GM12878 (cell line): ENCODE measurements at regions not wholly inside any gene's neighbourhood (a gene's known extent, or its start where the extent isn't known, plus 50 kb on each side); places are given as distances from the start of the nearest gene placed in this dataset. TPM values are rescaled to one million over a fixed set of nuclear protein-coding genes. Genes with fewer than 3 reads are reported as not detected.

Source experiments
- small RNA-seq: library from RNA; depleted of rRNA; stranded (forward); fragments of <200 nt; gene quantifications from one replicate; pipeline ENCODE3, GENCODE V24; 2014

Small RNAs in the stretch of these regions (small RNA-seq; reads per million reads assigned to genes)
- gene CYP2C61P: not detected
